ENCODE measurements at regions not wholly inside any gene's neighbourhood (a gene's known extent, or its start where the extent isn't known, plus 50 kb on each side); places are given as distances from the start of the nearest gene placed in this dataset.

- no peak for DNase-seq
These were observed 67.5 kb upstream of the CCNG1 start for GRCh38 chr5:163369776-163370385.

- DNase-seq: no peak
These were observed 63.8 kb upstream of the CCNG1 start for GRCh38 chr5:163373436-163374084.

DNA sequence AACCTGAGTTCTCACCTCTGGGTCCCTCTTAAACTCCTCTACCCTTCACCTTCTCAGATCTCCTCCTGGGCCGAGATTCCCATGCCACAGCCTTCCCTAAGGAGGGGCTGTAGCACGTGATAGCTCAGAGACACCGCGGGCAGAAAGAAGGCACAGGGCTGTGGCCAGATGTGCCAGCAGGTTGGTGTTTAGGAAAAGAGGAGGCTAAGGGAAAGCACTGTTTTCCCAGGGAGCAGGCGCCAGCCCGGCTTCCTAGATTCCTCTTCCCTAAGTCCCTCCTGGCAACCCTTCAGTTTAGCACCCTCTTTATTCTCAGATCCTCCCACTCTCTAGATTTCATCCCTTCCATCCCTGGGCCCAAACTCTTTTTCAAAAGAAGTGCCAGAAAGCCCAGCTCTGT is 59.4 kb upstream of the CCNG1 start:
- no peak for DNase-seq

DNA sequence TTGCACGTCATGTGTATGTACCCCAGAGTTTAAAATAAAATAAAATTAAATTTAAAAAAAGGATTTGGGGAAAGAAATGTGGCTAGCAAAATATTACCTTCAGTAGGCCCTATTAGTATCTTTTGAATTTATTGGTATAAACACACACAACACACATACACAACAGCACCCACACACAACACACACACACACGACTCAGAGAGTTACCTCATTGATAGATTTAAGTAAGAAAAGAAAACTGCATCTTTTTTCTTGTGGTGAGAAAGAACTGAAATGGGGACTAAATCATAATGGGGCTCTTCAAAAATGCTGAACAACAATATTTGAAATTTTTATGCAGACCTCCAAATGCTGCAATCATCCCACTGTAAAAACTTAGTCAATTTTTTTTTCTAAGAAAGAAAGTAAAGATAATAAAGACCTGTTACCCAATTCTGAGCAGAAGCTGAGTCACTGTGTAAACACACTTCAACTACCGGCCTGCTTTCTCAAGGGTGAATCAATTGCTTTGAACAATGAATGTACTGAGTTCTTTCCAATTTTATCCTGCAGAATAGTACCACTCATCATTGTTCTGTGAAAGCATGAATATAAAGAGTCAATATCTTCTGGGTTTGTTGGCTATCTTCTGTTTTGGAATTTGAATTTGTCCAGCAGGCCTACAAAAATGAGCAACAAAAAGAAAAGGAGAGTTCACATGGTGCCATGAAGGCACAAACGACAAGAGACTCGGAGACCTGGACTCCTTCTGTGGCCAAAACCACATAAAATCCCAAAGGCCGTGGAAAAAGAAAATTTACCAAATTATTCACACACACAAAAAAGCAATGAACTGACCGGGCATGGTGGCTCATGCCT is 57.9 kb upstream of the CCNG1 start:
- DNase-seq: no peak

DNA sequence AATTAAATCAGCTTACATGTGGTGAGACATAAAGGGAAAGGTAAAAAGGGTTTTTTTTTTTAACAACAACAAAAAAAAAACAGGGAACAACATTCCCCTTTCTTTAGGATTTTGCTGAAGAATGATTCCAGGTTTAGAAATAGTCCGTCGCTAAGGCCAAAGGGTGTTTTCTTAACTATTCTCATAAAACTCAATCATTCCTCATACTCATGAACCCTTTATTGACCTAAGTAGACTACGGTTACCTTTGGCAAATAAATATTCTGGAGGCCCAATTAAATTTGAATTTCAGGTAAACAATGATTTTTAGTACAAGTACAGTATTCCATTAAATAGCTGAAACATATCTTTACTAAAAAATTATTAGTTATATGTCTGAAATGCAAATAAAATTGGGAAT is 55.6 kb upstream of the CCNG1 start:
- no peak for DNase-seq

GRCh38 chr5:163383754-163384153 is 53.6 kb upstream of the CCNG1 start:
- DNase-seq: no peak

- DNase-seq: peak; percentile 24 to 81
These were observed 52.7 kb upstream of the CCNG1 start for GRCh38 chr5:163384669-163385068.

- DNase-seq: peak in 1 of 2 experiments; percentile 21
These were observed 52.1 kb upstream of the CCNG1 start for GRCh38 chr5:163385271-163385670.

- DNase-seq: peak; percentile 6 to 46
These were observed 51.6 kb upstream of the CCNG1 start for GRCh38 chr5:163385824-163386223.

GRCh38 chr5:163386352-163386751 is 51.0 kb upstream of the CCNG1 start:
- DNase-seq: no peak

DNA sequence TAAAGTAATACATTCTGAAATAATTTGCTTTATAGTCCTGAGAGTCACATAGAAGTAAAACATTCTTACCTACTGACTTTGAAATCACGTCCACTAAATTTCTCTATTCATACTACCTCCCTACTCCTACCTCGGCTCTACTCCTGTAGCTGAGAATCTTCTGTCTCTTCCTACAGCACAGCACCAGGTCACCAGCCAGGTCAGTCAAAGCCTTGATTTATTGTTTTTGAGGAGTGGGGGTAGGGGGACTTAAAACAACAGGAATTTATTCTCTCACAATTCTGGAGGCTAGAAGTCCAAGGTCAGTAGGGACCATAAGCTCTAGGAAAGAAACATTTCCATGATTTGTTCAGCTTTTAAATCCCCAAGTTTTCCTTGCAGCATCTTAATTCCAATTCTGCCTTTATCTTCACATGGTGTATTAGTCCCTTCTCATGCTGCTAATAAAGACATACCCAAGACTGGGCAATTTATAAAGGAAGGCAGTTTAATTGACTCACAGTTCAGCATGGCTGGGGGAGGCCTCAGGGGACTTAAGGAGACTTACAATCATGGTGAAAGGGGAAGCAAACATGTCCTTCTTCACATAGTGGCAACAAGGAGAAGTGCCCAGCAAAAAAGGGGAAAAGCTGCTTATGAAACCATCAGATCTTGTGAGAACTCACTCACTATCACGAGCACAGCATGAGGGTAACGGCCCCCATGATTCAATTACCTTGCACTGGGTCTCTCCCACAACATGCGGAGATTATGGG is 49.6 kb upstream of the CCNG1 start:
- no peak for DNase-seq

Measured in NCI-H524 (cell line).